Activated CD4-positive, alpha-beta T cell treated with anti-CD3 and anti-CD28 coated beads for 36 hours (primary cell): ENCODE measurements at regions not wholly inside any gene's neighbourhood (a gene's known extent, or its start where the extent isn't known, plus 50 kb on each side); places are given as distances from the start of the nearest gene placed in this dataset.

ENCODE experiments used
- ATAC-seq: fragments of 200-7000 bp; cut with Tn5 transposase; one replicate; pipeline ENCODE4 v1.10.0; 2021; ENCODE audit warnings: mild to moderate bottlenecking, moderate library complexity
- CTCF ChIA-PET: fragments of 350-600 bp; sonication (Branson Sonifier 250); formaldehyde crosslinking; loops from one replicate; lab custom pipeline; 2021; ENCODE audit warnings: antibody characterized with exemption; lab: Charles Lee
- POLR2A ChIA-PET: fragments of 350-600 bp; sonication (Branson Sonifier 250); formaldehyde crosslinking; loops from one replicate; lab custom pipeline; 2021; ENCODE audit warnings: antibody characterized with exemption, inconsistent platforms; lab: Charles Lee
- DNase-seq: peaks from one replicate; pipeline ENCODE4 v3.0.0-alpha.2; 2020
- H3K27ac Mint-ChIP-seq: one replicate; pipeline ENCODE4 v1.8.0; 2021; ENCODE audit warnings: mixed read lengths
- H3K27me3 Mint-ChIP-seq: one replicate; pipeline ENCODE4 v1.8.0; 2021; ENCODE audit warnings: mixed read lengths
- H3K36me3 Mint-ChIP-seq: one replicate; pipeline ENCODE4 v1.8.0; 2021; ENCODE audit warnings: low read depth, mixed read lengths
- H3K4me1 Mint-ChIP-seq: one replicate; pipeline ENCODE4 v1.8.0; 2021; ENCODE audit warnings: mixed read lengths
- H3K4me3 Mint-ChIP-seq: one replicate; pipeline ENCODE4 v1.8.0; 2021; ENCODE audit warnings: mild to moderate bottlenecking, moderate library complexity, mixed read lengths
- H3K9me3 Mint-ChIP-seq: one replicate; pipeline ENCODE4 v1.8.0; 2021; ENCODE audit warnings: low read depth, mixed read lengths
- intact Hi-C, 2 experiments: fragments of 100-400 bp; cut with DNase I in 1 of 2; cut with micrococcal nuclease in 1 of 2; formaldehyde crosslinking; loops; one replicate each; pipeline versions ENCODE4 v1.14.2 to v1.15.1; 2022 to 2024; cut with DNase I, micrococcal nuclease

DNA sequence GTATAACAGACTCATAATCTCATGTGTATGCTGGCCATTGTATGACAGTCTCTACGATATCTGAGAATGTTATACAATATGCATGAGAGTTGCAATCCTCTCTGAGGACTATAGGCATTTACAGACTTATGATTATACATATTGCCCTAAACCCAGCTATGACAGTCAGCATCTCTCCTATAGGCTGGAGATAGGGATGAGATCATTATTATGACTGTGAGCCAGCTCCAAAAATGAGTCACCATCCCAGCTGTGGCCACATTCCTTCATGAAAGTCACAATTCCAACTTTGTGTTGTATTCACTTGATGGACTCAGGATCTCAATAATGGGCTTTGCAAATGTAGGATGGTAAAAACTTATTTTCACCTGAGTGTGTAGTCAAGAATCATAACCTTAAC lies 1024.5 kb upstream of the AMELY start:
- no peak for ATAC-seq
- intact Hi-C loops: no loop called here
- Mint-ChIP-seq H3K4me1 (peaks cover 2% of the 10 kb centered on the region), H3K9me3 (no peaks in the 10 kb centered on the region), H3K4me3 (no peak overlapping the region), H3K27me3 (no peaks in the 10 kb centered on the region), H3K27ac (no peak overlapping the region), H3K36me3 (no peaks in the 10 kb centered on the region)
- DNase-seq: no peak
- CTCF ChIA-PET: no interaction called here
- POLR2A ChIA-PET: no interaction called here

DNA sequence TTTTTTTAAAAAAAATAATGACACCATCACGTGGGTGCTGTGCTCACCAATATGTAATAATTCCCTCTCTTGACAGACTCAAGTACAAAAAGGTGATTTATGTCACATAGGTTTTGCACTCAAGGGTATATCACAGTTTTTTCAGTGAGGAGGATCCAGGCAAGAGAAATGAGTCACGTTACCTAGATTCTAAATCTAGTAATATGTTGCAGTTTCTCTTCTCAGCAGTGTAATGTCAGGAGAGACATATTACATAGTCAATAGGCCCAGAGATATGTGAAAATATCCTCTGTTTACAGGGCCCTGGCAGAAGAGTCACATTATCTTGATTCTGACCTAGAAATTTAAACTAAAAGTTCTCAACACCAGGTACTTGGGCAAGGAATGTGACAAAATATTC lies 1024.1 kb upstream of the AMELY start:
- Mint-ChIP-seq H3K9me3 (no peaks in the 10 kb centered on the region), H3K27me3 (no peaks in the 10 kb centered on the region), H3K4me1 (peaks cover 2% of the 10 kb centered on the region), H3K36me3 (no peaks in the 10 kb centered on the region), H3K4me3 (no peak overlapping the region), H3K27ac (no peak overlapping the region)
- DNase-seq: no peak
- intact Hi-C loops: no loop called here
- ATAC-seq: peak; percentile 82
- ChIA-PET POLR2A (no interaction called here), CTCF (no interaction called here)

DNA sequence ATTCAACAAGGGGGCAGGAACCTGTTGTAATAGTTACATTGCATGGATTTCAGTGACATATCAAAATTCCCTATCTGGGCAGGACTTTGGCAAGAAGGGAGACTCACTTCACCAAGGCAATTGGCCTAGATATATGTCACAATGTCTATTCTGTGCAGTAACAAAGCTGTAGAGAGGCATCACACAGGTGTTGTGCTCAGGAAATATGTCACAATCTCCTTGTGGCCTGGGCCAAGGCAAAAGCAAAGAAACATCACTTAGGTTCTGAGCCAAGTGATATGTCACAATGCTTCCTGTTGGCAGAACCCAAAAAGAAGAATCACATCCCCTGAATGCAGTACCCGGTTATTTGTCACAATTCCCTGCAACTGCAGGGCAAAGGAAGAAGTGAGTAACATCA lies 1020.9 kb upstream of the AMELY start:
- CTCF ChIA-PET: no interaction called here
- H3K9me3 Mint-ChIP-seq: no peaks in the 10 kb centered on the region

DNA sequence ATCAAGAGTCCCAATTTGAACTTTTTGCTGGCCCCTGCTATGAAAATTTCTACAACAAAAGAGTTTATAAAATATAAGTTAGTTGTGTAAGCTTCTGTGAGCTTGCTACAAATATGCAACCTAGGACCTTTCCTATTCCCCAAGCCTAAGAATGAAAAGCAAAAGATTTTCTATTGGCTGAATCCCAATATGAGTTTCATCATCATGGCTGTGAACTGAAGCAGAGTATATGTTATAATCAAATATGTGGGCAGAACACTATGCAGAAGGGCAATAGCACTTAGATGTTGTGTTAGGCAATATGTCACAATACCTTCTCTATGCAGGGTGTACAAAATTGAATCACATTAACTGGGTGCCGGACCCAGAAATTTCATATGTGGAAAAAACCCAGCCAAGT lies 1018.3 kb upstream of the AMELY start:
- no peak overlapping the region for H3K4me3 Mint-ChIP-seq
- ATAC-seq (no peak), DNase-seq (no peak)
- H3K4me1 Mint-ChIP-seq: peaks cover 2% of the 10 kb centered on the region
- H3K36me3 Mint-ChIP-seq: no peaks in the 10 kb centered on the region
- H3K27me3 Mint-ChIP-seq: no peaks in the 10 kb centered on the region
- H3K27ac Mint-ChIP-seq: no peak overlapping the region
- intact Hi-C loops: no loop called here
- CTCF ChIA-PET: no interaction called here
- H3K9me3 Mint-ChIP-seq: no peaks in the 10 kb centered on the region
- POLR2A ChIA-PET: no interaction called here

More for the DNA sequence above, 1020.9 kb upstream of the AMELY start:
- Mint-ChIP-seq H3K4me3 (no peak overlapping the region), H3K4me1 (peaks cover 2% of the 10 kb centered on the region), H3K27ac (no peak overlapping the region), H3K27me3 (no peaks in the 10 kb centered on the region), H3K36me3 (no peaks in the 10 kb centered on the region)
- DNase-seq: no peak
- POLR2A ChIA-PET: no interaction called here
- no peak for ATAC-seq
- intact Hi-C loops: no loop called here

DNA sequence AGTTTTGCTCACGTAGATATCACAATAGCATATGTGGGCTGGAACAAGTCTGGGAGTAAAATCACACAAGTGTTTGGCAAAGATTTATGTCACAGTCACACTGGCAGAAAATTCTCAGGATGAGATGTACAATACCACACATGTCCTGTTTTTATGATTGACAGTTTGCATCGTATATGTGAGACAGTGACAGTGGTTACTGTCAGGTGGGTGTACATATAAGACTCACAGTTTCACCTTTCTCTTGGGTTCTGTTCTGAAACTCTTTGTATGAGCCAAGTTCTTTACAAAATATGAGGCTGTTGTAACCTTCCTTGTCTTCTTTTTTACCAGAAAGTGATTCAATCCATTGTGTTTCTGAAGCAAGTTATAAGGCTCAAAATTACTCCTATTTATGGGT lies 1012.5 kb upstream of the AMELY start:
- H3K4me1 Mint-ChIP-seq: peaks cover 8% of the 10 kb centered on the region
- no peak overlapping the region for H3K4me3 Mint-ChIP-seq
- ChIA-PET CTCF (no interaction called here), POLR2A (no interaction called here)
- peak; percentile 71 for ATAC-seq
- H3K36me3 Mint-ChIP-seq: no peaks in the 10 kb centered on the region
- intact Hi-C loops: no loop called here
- no peak overlapping the region for H3K27ac Mint-ChIP-seq
- no peaks in the 10 kb centered on the region for H3K9me3 Mint-ChIP-seq
- no peak for DNase-seq
- H3K27me3 Mint-ChIP-seq: no peaks in the 10 kb centered on the region

DNA sequence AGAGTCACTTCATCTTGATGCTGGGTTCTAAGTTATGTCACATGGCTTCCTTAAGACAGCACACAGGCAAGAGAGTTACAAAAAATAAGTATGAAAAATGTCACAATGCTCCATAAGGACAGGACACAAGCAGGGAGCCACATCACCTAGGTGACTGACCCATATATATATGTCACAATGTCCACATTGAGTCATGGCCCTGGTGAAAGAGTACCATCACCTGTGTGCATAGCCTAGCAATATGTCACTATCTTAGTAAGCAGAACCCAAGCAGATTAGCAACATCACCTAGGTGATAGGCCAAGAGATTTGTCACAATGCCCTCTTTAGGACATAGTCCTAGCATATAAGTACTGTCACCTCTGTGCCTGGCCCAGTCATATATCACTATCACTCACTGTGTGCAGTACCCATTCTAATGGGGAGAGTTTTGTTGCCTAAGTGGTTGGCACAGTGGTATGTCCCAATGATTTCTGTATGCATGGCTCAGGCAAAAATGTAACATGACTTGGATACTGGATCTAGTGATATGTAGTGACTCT lies 1012.0 kb upstream of the AMELY start:
- H3K4me1 Mint-ChIP-seq: peaks cover 8% of the 10 kb centered on the region

DNA sequence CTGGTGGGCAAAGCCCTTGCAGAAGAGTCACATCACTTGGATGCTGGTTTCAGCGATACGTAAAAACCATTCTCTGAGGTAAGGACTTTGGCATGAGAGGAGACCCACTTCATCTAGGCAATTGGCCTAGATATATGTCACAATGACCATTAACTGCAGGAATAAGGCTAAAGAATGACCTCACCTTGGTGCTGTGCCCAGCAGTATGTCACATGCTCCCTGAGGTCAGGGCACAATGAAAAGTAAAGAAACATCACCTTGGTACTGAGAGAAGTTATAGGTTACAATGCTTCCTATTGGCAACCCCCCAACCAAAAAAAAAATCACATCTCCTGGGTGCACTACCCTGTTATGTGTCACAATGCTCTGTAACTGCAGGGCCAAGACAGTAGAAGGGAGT lies 1008.8 kb upstream of the AMELY start:
- H3K27ac Mint-ChIP-seq: no peak overlapping the region
- no peaks in the 10 kb centered on the region for H3K27me3 Mint-ChIP-seq
- intact Hi-C loops: no loop called here
- ChIA-PET CTCF (no interaction called here), POLR2A (no interaction called here)
- H3K36me3 Mint-ChIP-seq: no peaks in the 10 kb centered on the region
- peaks cover 6% of the 10 kb centered on the region for H3K4me1 Mint-ChIP-seq
- ATAC-seq (no peak), DNase-seq (no peak)
- H3K9me3 Mint-ChIP-seq: no peaks in the 10 kb centered on the region
- H3K4me3 Mint-ChIP-seq: no peak overlapping the region

More for the DNA sequence above, 1012.0 kb upstream of the AMELY start:
- Mint-ChIP-seq H3K9me3 (no peaks in the 10 kb centered on the region), H3K4me3 (no peak overlapping the region), H3K27me3 (no peaks in the 10 kb centered on the region), H3K36me3 (no peaks in the 10 kb centered on the region), H3K27ac (no peak overlapping the region)
- peak; percentile 86 for ATAC-seq
- POLR2A ChIA-PET: no interaction called here
- CTCF ChIA-PET: no interaction called here
- intact Hi-C loops: loop anchor here in 1 of 2 experiments (1.0 kb wide), 2 partner anchors 81 to 597 kb away; no protein-coding TSS in a partner anchor
- DNase-seq: peak; percentile 12

DNA sequence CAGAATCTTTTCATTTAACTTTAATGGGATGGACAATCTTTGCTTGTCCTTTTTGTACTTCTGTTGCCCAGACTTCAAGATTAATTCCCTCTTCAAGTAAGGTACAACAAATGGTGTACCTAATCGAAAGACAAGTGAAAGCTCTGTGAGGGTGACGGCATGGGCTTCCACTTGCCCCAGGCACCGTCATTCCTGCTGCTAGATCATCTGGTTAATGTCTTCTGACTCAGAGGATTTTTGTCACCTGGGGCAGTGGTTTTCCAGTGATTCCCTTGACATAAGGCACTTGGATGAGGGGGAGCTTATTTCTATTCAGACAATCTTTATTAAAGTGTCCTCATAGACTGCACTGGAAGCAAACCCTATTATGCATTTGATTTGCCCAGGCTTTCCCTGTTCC lies 977.0 kb upstream of the AMELY start:
- Mint-ChIP-seq H3K4me3 (no peak overlapping the region), H3K27me3 (peaks cover 2% of the 10 kb centered on the region), H3K9me3 (no peaks in the 10 kb centered on the region), H3K4me1 (no peaks in the 10 kb centered on the region), H3K36me3 (no peaks in the 10 kb centered on the region), H3K27ac (no peak overlapping the region)
- ChIA-PET POLR2A (no interaction called here), CTCF (no interaction called here)
- intact Hi-C loops: no loop called here
- DNase-seq: no peak
- ATAC-seq: no peak

DNA sequence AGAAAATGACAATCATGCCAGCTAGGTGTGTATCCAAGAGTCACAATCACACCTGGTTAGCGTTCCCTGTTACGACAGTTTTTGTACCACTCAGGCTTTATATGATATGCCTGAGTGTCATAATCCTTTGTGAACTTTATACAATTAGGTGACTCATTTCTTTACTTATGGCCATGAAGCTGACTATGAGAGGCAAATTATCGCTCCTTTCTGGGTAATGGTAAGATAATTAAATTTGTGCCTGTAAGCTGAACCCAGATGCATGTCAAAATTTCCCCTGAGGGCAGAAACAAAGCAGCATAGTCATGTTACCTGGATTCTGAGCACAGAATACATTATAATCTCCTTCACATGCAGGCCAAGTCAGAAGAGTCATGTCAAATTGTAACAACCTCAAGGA lies 970.1 kb upstream of the AMELY start:
- ChIA-PET CTCF (interaction anchor here (0.6 kb wide), 1 partner anchor 208 kb away, joined by 3 read pairs; no protein-coding TSS in a partner anchor), POLR2A (no interaction called here)
- no peak overlapping the region for H3K4me3 Mint-ChIP-seq
- no peaks in the 10 kb centered on the region for H3K27me3 Mint-ChIP-seq
- H3K9me3 Mint-ChIP-seq: no peaks in the 10 kb centered on the region
- no peak overlapping the region for H3K27ac Mint-ChIP-seq
- DNase-seq: no peak
- intact Hi-C loops: no loop called here
- no peak for ATAC-seq
- H3K36me3 Mint-ChIP-seq: no peaks in the 10 kb centered on the region
- H3K4me1 Mint-ChIP-seq: no peaks in the 10 kb centered on the region

DNA sequence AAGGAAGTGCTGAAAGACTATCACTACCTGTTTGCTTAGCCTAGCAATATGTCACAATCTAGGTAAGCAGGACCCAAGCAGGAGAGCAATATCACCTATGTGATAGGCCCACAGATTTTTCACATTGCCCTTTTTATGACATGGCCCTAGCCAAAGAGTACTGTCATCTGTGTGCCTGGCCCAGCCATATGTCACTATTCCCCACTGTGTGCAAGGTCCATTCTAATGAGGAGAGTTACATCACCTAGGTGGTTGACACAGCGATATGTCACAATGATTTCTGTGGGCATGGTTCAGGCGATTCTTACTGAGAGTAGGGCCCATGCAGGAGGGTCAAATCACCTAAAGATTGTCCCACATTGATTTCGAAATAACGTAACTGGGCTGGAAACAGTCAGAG lies 967.7 kb upstream of the AMELY start:
- ATAC-seq (no peak), DNase-seq (no peak)
- H3K4me3 Mint-ChIP-seq: no peak overlapping the region
- no peaks in the 10 kb centered on the region for H3K4me1 Mint-ChIP-seq
- intact Hi-C loops: no loop called here
- H3K27ac Mint-ChIP-seq: no peak overlapping the region
- no peaks in the 10 kb centered on the region for H3K27me3 Mint-ChIP-seq
- CTCF ChIA-PET: no interaction called here
- H3K9me3 Mint-ChIP-seq: no peaks in the 10 kb centered on the region
- POLR2A ChIA-PET: no interaction called here
- H3K36me3 Mint-ChIP-seq: no peaks in the 10 kb centered on the region

DNA sequence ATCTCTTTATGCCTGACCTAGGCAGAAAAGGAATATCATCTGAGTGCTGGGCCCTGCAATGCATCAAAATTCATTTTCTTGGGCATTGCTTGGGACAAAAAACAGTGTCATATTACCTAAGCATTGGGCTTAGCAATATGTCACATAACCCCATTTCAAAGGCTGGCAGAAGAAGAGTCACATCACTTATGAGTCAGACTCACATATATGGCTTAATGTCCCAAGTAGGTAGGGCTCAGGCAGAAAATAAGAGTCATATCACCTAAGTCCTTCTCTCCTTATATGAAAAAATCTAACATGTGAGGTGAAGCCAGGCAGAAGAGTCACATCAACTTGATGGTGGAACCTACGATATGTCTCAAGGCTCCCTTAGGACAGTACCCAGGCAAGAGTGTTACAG lies 967.2 kb upstream of the AMELY start:
- ChIA-PET CTCF (no interaction called here), POLR2A (no interaction called here)
- no peaks in the 10 kb centered on the region for H3K36me3 Mint-ChIP-seq
- DNase-seq: no peak
- H3K4me3 Mint-ChIP-seq: no peak overlapping the region
- peak; percentile 78 for ATAC-seq
- intact Hi-C loops: no loop called here
- H3K27me3 Mint-ChIP-seq: no peaks in the 10 kb centered on the region
- no peak overlapping the region for H3K27ac Mint-ChIP-seq
- H3K9me3 Mint-ChIP-seq: no peaks in the 10 kb centered on the region
- H3K4me1 Mint-ChIP-seq: no peaks in the 10 kb centered on the region

DNA sequence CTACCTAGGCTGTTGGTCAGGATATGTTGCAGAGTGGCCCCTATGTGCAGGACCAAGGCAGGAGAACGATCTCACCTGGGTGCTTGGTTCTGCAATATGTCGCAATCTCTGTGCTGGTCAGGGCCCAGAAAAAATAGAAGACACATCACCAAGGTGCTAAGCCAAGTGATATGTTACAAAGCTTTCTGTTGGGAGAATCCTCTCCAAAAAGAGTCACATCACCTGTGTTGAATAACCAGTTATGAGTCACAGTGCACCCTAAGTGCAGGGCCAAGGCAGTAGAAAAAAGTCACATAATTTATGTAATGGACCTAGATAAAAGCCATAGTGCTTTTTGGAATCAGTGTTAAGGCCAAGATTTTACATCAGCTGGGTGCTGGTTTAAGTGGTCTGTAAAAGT lies 965.9 kb upstream of the AMELY start:
- POLR2A ChIA-PET: no interaction called here
- H3K9me3 Mint-ChIP-seq: no peaks in the 10 kb centered on the region
- CTCF ChIA-PET: interaction anchor here (0.6 kb wide), 1 partner anchor 77 kb away, joined by 4 read pairs; no protein-coding TSS in a partner anchor
- H3K27me3 Mint-ChIP-seq: no peaks in the 10 kb centered on the region
- no peaks in the 10 kb centered on the region for H3K36me3 Mint-ChIP-seq
- DNase-seq (no peak), ATAC-seq (no peak)
- no peak overlapping the region for H3K27ac Mint-ChIP-seq
- H3K4me1 Mint-ChIP-seq: no peaks in the 10 kb centered on the region
- intact Hi-C loops: no loop called here
- no peak overlapping the region for H3K4me3 Mint-ChIP-seq

DNA sequence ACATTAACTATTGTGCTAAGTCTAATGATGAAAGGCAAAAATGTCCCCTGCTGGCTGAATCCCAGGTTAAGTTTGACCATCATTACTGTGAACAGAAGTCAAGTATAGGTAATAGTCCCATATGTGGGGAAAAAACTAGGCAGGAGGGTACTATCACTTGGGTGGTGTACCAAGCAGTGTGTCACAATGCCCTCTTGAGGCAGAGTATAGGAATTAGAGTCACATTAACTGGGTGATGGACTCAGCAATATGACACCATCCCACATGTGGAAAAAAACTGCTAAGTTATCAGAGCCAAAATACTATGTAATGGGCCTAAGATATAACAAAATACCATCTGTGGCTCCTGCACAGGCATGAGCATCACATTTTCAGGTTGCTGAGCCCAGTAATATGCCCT lies 962.5 kb upstream of the AMELY start:
- no peaks in the 10 kb centered on the region for H3K36me3 Mint-ChIP-seq
- H3K4me1 Mint-ChIP-seq: no peaks in the 10 kb centered on the region
- ChIA-PET CTCF (no interaction called here), POLR2A (no interaction called here)
- DNase-seq (peak; percentile 5), ATAC-seq (peak; percentile 66)
- H3K27me3 Mint-ChIP-seq: no peaks in the 10 kb centered on the region
- intact Hi-C loops: no loop called here
- H3K4me3 Mint-ChIP-seq: no peak overlapping the region
- H3K27ac Mint-ChIP-seq: no peak overlapping the region
- no peaks in the 10 kb centered on the region for H3K9me3 Mint-ChIP-seq
